Nephron progenitor cell (in vitro differentiated cells): ENCODE measurements at regions not wholly inside any gene's neighbourhood (a gene's known extent, or its start where the extent isn't known, plus 50 kb on each side); places are given as distances from the start of the nearest gene placed in this dataset.

Source experiments
- DNase-seq: peaks from one replicate; pipeline ENCODE4 v3.0.0; 2021
- H3K27ac Mint-ChIP-seq: 2 replicates; pipeline ENCODE4 v1.8.0; 2021; ENCODE audit warnings: mild to moderate bottlenecking, moderate library complexity, mixed read lengths
- H3K27me3 Mint-ChIP-seq: 2 replicates; pipeline ENCODE4 v1.8.0; 2021; ENCODE audit warnings: mild to moderate bottlenecking, low read depth, mixed read lengths; ENCODE audit not compliant: poor library complexity
- H3K36me3 Mint-ChIP-seq: 2 replicates; pipeline ENCODE4 v1.8.0; 2021; ENCODE audit warnings: low read depth, mixed read lengths
- H3K4me1 Mint-ChIP-seq: 2 replicates; pipeline ENCODE4 v1.8.0; 2021; ENCODE audit warnings: mixed read lengths
- H3K4me3 Mint-ChIP-seq: 2 replicates; pipeline ENCODE4 v1.8.0; 2021; ENCODE audit warnings: mild to moderate bottlenecking, moderate library complexity, mixed read lengths
- H3K9me3 Mint-ChIP-seq: 2 replicates; pipeline ENCODE4 v1.8.0; 2021; ENCODE audit warnings: mild to moderate bottlenecking, moderate library complexity, mixed read lengths
- CTCF ChIP-seq: fragments of 200-600 bp; sonication (generic); IDR thresholded peaks from 2 replicates; pipeline ENCODE4 v1.5.0; 2021; ENCODE audit warnings: antibody characterized with exemption

DNA sequence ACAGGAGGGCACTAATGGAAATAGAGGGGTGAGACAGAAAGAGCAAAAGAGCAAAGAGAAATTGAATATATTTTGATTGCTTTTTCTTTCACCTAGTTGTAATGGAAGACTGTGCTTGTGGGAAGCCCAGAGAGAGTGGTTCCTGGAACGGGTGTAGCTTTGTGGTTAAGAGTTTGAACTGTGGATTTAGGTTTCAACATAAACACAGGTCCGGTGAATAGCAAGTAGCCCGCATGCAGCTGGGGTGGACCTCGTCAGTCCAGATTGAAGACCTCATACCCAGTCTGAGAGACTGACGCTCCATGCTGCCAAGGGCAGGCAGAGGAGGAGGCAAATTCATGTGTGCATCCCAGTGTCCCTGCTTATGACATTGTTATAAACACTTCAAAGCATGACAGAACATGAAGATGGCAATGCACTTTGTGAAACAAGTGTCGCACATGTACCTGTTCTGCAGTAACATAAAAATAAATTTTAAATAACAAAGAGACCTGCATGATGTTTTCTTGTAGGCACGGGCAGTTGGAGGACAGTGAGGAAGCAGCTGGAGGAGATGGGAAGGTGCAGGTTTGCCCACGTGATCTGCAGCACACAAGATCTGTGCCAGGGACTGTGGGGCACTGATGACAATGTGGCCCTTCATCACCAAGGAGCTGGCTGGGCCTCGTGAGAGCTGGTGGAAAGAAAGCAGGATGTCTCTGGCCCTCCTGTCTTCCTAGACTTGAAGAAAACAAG lies 220.5 kb upstream of the SSTR4 start:
- Mint-ChIP-seq H3K9me3 (no peaks in the 10 kb centered on the region), H3K27me3 (peaks cover 5% of the 10 kb centered on the region), H3K27ac (peak overlapping the region; percentile 68), H3K4me1 (peaks cover 17% of the 10 kb centered on the region), H3K4me3 (no peak overlapping the region), H3K36me3 (no peaks in the 10 kb centered on the region)
- no peak for TF ChIP-seq CTCF
- DNase-seq, result no peak

DNA sequence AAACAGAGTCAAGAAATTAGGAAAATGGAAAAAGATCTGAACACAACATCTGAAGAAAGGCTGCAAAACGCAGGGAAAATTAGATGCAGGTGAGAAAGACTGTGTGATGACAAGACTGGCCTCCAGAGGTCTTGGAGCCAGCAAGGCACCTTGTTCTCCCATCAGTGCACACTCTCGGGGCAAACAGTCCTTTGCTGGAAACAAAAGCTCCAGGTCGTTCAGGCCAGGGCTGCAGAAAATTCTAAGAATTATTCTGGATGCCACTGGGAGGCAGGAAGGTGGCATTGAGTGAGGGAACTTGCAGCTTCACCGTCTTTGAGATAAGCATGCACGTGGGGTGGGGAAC lies 219.9 kb upstream of the SSTR4 start:
- Mint-ChIP-seq H3K27me3 (peaks cover 5% of the 10 kb centered on the region), H3K4me1 (peaks cover 14% of the 10 kb centered on the region), H3K4me3 (no peak overlapping the region), H3K9me3 (no peaks in the 10 kb centered on the region), H3K27ac (no peak overlapping the region), H3K36me3 (no peaks in the 10 kb centered on the region)
- TF ChIP-seq CTCF, result no peak
- DNase-seq, result no peak

DNA sequence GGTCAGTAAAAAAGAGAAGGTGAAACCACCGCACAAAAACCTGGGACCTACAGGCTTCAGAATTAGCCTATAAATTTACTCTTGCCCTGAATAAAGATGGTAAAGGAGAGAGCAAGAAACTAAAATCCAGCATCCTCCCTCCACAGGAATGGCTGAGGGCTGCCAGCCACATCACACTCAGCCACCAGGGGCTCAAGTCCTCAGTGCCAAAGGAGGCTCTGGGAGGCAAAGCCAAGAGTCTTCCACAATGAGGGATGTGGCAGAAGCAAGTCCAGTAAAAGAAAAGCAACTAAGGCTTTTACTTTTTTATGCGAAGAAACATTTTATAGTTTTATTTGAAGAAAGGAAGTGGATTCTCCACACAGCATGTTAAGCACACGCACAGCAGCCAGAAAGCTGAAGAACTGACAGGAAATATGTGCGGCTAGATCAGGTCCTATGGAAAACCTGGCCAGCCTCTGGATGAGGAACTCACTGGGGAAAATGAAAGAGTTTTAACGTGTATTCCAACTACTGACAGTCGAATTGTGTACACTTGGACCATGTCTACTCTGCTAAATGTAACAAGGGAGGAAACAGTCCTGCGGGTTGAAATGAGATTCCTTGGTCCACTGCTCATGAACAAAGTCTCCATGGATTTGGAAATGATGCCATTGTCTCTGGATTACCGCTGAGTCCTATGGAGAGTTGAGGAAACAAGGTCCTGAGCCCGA lies 219.4 kb upstream of the SSTR4 start:
- Mint-ChIP-seq H3K27ac (no peak overlapping the region), H3K27me3 (peaks cover 5% of the 10 kb centered on the region), H3K4me3 (no peak overlapping the region), H3K4me1 (peaks cover 11% of the 10 kb centered on the region), H3K9me3 (no peaks in the 10 kb centered on the region), H3K36me3 (no peaks in the 10 kb centered on the region)
- DNase-seq, result no peak
- TF ChIP-seq CTCF, result no peak

DNA sequence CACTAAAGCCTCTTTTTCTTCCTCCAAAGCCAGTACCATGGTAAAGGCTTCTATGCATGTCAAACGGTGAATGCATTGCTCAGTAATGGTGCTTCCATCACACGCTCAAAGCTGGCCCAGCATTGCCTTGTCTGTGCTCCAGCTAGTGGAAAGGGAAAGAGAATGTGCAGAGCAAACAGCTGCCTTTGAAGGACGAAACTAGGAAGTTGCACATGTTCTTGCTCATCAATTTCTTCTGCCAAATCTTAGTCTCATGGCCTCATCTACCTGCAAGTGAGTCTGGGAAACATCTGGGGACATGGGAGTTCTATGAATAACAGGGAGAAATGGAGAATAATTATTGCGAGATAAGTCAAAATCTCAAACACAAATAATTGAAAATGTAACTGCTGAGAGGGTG lies 216.5 kb upstream of the SSTR4 start:
- Mint-ChIP-seq H3K27ac (no peak overlapping the region), H3K4me1 (peaks cover 39% of the 10 kb centered on the region), H3K36me3 (no peaks in the 10 kb centered on the region), H3K4me3 (no peak overlapping the region), H3K9me3 (no peaks in the 10 kb centered on the region), H3K27me3 (peaks cover 5% of the 10 kb centered on the region)
- no peak for TF ChIP-seq CTCF
- no peak for DNase-seq

GRCh38 chr20:22819112-22819511 lies 216.0 kb upstream of the SSTR4 start:
- TF ChIP-seq CTCF, result no peak
- peaks cover 5% of the 10 kb centered on the region for H3K27me3 Mint-ChIP-seq
- H3K4me1 Mint-ChIP-seq, result peaks cover 42% of the 10 kb centered on the region
- no peaks in the 10 kb centered on the region for H3K9me3 Mint-ChIP-seq
- no peaks in the 10 kb centered on the region for H3K36me3 Mint-ChIP-seq
- no peak overlapping the region for H3K27ac Mint-ChIP-seq
- no peak for DNase-seq
- no peak overlapping the region for H3K4me3 Mint-ChIP-seq

- DNase-seq, result no peak
These were observed 215.3 kb upstream of the SSTR4 start for GRCh38 chr20:22819784-22820183.

More at GRCh38 chr20:22819784-22820183, 215.3 kb upstream of the SSTR4 start:
- Mint-ChIP-seq H3K9me3 (no peaks in the 10 kb centered on the region), H3K4me3 (no peak overlapping the region), H3K27ac (no peak overlapping the region), H3K36me3 (no peaks in the 10 kb centered on the region), H3K27me3 (peaks cover 5% of the 10 kb centered on the region), H3K4me1 (peaks cover 36% of the 10 kb centered on the region)
- no peak for TF ChIP-seq CTCF
